Left ventricle myocardium inferior (tissue), 1 donor: ENCODE measurements at regions not wholly inside any gene's neighbourhood (a gene's known extent, or its start where the extent isn't known, plus 50 kb on each side); places are given as distances from the start of the nearest gene placed in this dataset.
"Not testable (repeated sequence)": the region's sequence is repeated elsewhere in the genome, so short reads cannot be mapped to it uniquely, and the experiment has no call there.

ENCODE experiments used
- DNase-seq: peaks from one replicate; pipeline ENCODE4 v3.0.0-alpha.2; 2020
- H3K27ac ChIP-seq: fragments of 200-600 bp; replicated peaks from 2 replicates; pipeline ENCODE4 v1.8.0; 2021
- H3K27me3 ChIP-seq: fragments of 200-600 bp; 2 replicates; pipeline ENCODE4 v1.8.0; 2021; ENCODE audit warnings: low read depth
- H3K36me3 ChIP-seq: fragments of 200-600 bp; 2 replicates; pipeline ENCODE4 v1.8.0; 2021
- H3K4me1 ChIP-seq: fragments of 200-600 bp; 2 replicates; pipeline ENCODE4 v1.8.0; 2021
- H3K4me3 ChIP-seq: fragments of 200-600 bp; 2 replicates; pipeline ENCODE4 v1.8.0; 2021; ENCODE audit warnings: mild to moderate bottlenecking, moderate library complexity
- H3K9me3 ChIP-seq: fragments of 200-600 bp; replicated peaks from 2 replicates; pipeline ENCODE4 v1.8.0; 2021
- CTCF ChIP-seq: fragments of 200-600 bp; IDR thresholded peaks from 2 replicates; pipeline ENCODE4 v1.8.0; 2021; ENCODE audit warnings: antibody characterized with exemption, mild to moderate bottlenecking, borderline replicate concordance
- intact Hi-C: fragments of 100-400 bp; cut with micrococcal nuclease; formaldehyde crosslinking; loops from one replicate; pipeline ENCODE4 v1.11.0; 2022
- donor health status: DM: no; HTN: yes; CAD: no; lungs with severe emphysema.

GRCh38 chr4:13797061-13797460, 169.5 kb upstream of the BOD1L1 start:
- Histone ChIP-seq H3K4me3 (no peak overlapping the region), H3K9me3 (no peaks in the 10 kb centered on the region), H3K4me1 (no peaks in the 10 kb centered on the region), H3K27me3 (no peaks in the 10 kb centered on the region), H3K27ac (no peak overlapping the region), H3K36me3 (no peaks in the 10 kb centered on the region)
- intact Hi-C loops, result no loop called here
- no peak for DNase-seq
- no peak for TF ChIP-seq CTCF

GRCh38 chr4:13815231-13815630, 187.7 kb upstream of the BOD1L1 start:
- Histone ChIP-seq H3K27me3 (no peaks in the 10 kb centered on the region), H3K36me3 (peaks cover 11% of the 10 kb centered on the region), H3K9me3 (peaks cover 8% of the 10 kb centered on the region), H3K4me3 (no peak overlapping the region), H3K27ac (no peak overlapping the region), H3K4me1 (peaks cover 7% of the 10 kb centered on the region)
- no peak for TF ChIP-seq CTCF
- intact Hi-C loops, result no loop called here
- DNase-seq, result no peak

GRCh38 chr4:13816472-13816871, 188.9 kb upstream of the BOD1L1 start:
- no peak for DNase-seq
- intact Hi-C loops, result no loop called here
- Histone ChIP-seq H3K36me3 (peaks cover 11% of the 10 kb centered on the region), H3K27me3 (no peaks in the 10 kb centered on the region), H3K4me1 (peaks cover 8% of the 10 kb centered on the region), H3K4me3 (no peak overlapping the region), H3K27ac (no peak overlapping the region), H3K9me3 (peaks cover 8% of the 10 kb centered on the region)
- TF ChIP-seq CTCF, result no peak

GRCh38 chr4:13821522-13821921, 194.0 kb upstream of the BOD1L1 start:
- no peaks in the 10 kb centered on the region for H3K27me3 ChIP-seq
- H3K4me3 ChIP-seq, result no peak overlapping the region
- peaks cover 29% of the 10 kb centered on the region for H3K9me3 ChIP-seq
- no peak overlapping the region for H3K27ac ChIP-seq
- no peak for DNase-seq
- no peak for TF ChIP-seq CTCF
- no peaks in the 10 kb centered on the region for H3K36me3 ChIP-seq
- H3K4me1 ChIP-seq, result peaks cover 8% of the 10 kb centered on the region
- intact Hi-C loops, result no loop called here

GRCh38 chr4:13825822-13826221, 198.3 kb upstream of the BOD1L1 start:
- H3K4me3 ChIP-seq, H3K27ac ChIP-seq, DNase-seq, H3K36me3 ChIP-seq, H3K27me3 ChIP-seq, H3K4me1 ChIP-seq, intact Hi-C loops: not testable (repeated sequence)
- peaks cover 29% of the 10 kb centered on the region for H3K9me3 ChIP-seq

- Histone ChIP-seq H3K4me3 (no peak overlapping the region), H3K4me1 (peaks cover 25% of the 10 kb centered on the region), H3K27ac (no peak overlapping the region), H3K36me3 (no peaks in the 10 kb centered on the region), H3K9me3 (peaks cover 7% of the 10 kb centered on the region), H3K27me3 (no peaks in the 10 kb centered on the region)
- TF ChIP-seq CTCF, result no peak
- no peak for DNase-seq
- intact Hi-C loops, result no loop called here
These were observed 201.9 kb upstream of the BOD1L1 start for GRCh38 chr4:13829457-13829856.
